IMR-90 (cell line): ENCODE measurements at regions not wholly inside any gene's neighbourhood (a gene's known extent, or its start where the extent isn't known, plus 50 kb on each side); places are given as distances from the start of the nearest gene placed in this dataset.

Experiments
- ATAC-seq: fragments of 200-7000 bp; cut with Tn5 transposase; 2 replicates; pipeline ENCODE4 v1.9.1; 2020; ENCODE audit warnings: low read depth, mild to moderate bottlenecking, moderate library complexity
- BruUV-seq: library from RNA; stranded (reverse); fragments of 400-500 nt; replicated peaks from 2 replicates; lab custom pipeline; 2021; lab: Mats Ljungman, UMichigan
- CTCF ChIA-PET: fragments of 300-600 bp; formaldehyde crosslinking; extraction: SDS; loops from one replicate; lab custom pipeline; 2021; ENCODE audit warnings: antibody characterized with exemption; lab: Yijun Ruan, JAX
- POLR2A ChIA-PET: fragments of 300-600 bp; sonication (Branson Sonifier 250); formaldehyde crosslinking; loops from one replicate; lab custom pipeline; 2022; ENCODE audit warnings: antibody characterized with exemption; ENCODE audit not compliant: unreplicated experiment; lab: Charles Lee
- DNase-seq: peaks from one replicate; pipeline ENCODE4 v3.0.0; 2013
- H2AFZ ChIP-seq: replicated peaks from 2 replicates; pipeline ENCODE3; 2013; ENCODE audit warnings: low read length, mild to moderate bottlenecking; ENCODE audit not compliant: poor library complexity
- H2AK5ac ChIP-seq: 2 replicates; pipeline ENCODE4 v1.6.1; 2013; ENCODE audit warnings: low read depth, low read length, inconsistent platforms
- H2AK9ac ChIP-seq: replicated peaks from 2 replicates; pipeline ENCODE3; 2013; ENCODE audit warnings: mild to moderate bottlenecking, low read depth, low read length, moderate library complexity; ENCODE audit not compliant: poor library complexity
- H2BK120ac ChIP-seq: 2 replicates; pipeline ENCODE4 v1.6.1; 2013; ENCODE audit warnings: low read depth, low read length, inconsistent platforms
- H2BK15ac ChIP-seq: 3 replicates; pipeline ENCODE4 v1.6.1; 2013; ENCODE audit warnings: low read depth, low read length, inconsistent platforms
- H2BK20ac ChIP-seq: 2 replicates; pipeline ENCODE4 v1.6.1; 2013; ENCODE audit warnings: low read depth, mild to moderate bottlenecking, inconsistent platforms, low read length, moderate library complexity
- H2BK5ac ChIP-seq: 2 replicates; pipeline ENCODE4 v1.6.1; 2013; ENCODE audit warnings: mild to moderate bottlenecking, low read depth, low read length, inconsistent platforms; ENCODE audit not compliant: poor library complexity, severe bottlenecking
- H3K14ac ChIP-seq: replicated peaks from 2 replicates; pipeline ENCODE4 v1.6.1; 2013; ENCODE audit warnings: low read depth, low read length, inconsistent platforms
- H3K18ac ChIP-seq: 2 replicates; pipeline ENCODE4 v1.6.1; 2013; ENCODE audit warnings: low read depth, low read length, control low read depth
- H3K23ac ChIP-seq: 2 replicates; pipeline ENCODE4 v1.6.1; 2013; ENCODE audit warnings: low read depth, low read length, inconsistent platforms
- H3K27ac ChIP-seq: 2 replicates; pipeline ENCODE4 v1.5.1; 2013; ENCODE audit warnings: mild to moderate bottlenecking, control low read depth, low read length; ENCODE audit not compliant: insufficient read depth
- H3K27me3 ChIP-seq: 2 replicates; pipeline ENCODE4 v1.6.1; 2013; ENCODE audit warnings: low read length; ENCODE audit not compliant: control insufficient read depth, insufficient read depth
- H3K36me3 ChIP-seq: 2 replicates; pipeline ENCODE4 v1.6.1; 2013; ENCODE audit warnings: low read length, mixed read lengths; ENCODE audit not compliant: control insufficient read depth, insufficient read depth
- H3K4ac ChIP-seq: 2 replicates; pipeline ENCODE4 v1.6.1; 2013; ENCODE audit warnings: low read depth, low read length, inconsistent platforms
- H3K4me1 ChIP-seq: 2 replicates; pipeline ENCODE4 v1.6.1; 2013; ENCODE audit warnings: low read length, mixed read lengths; ENCODE audit not compliant: control insufficient read depth, insufficient read depth
- H3K4me2 ChIP-seq: 2 replicates; pipeline ENCODE4 v1.6.1; 2013; ENCODE audit warnings: low read depth, mild to moderate bottlenecking, control low read depth, low read length, moderate library complexity
- H3K4me3 ChIP-seq: 2 replicates; pipeline ENCODE4 v1.5.1; 2013; ENCODE audit warnings: low read depth, mild to moderate bottlenecking, control low read depth, low read length, moderate library complexity; ENCODE audit not compliant: insufficient read depth
- H3K56ac ChIP-seq: 2 replicates; pipeline ENCODE4 v1.6.1; 2013; ENCODE audit warnings: low read length, inconsistent platforms; ENCODE audit not compliant: insufficient read depth; ENCODE audit errors: extremely low read depth
- H3K79me1 ChIP-seq, 2 experiments: 2 replicates each; pipeline ENCODE4 v1.6.1; 2013; ENCODE audit warnings: low read length in 2 of 2, inconsistent platforms in 1 of 2, low read depth in 1 of 2
- H3K9ac ChIP-seq: 2 replicates; pipeline ENCODE4 v1.6.1; 2013; ENCODE audit warnings: low read depth, low read length, control low read depth
- H3K9me1 ChIP-seq: 2 replicates; pipeline ENCODE4 v1.6.1; 2013; ENCODE audit warnings: low read length, inconsistent platforms; ENCODE audit not compliant: insufficient read depth
- H3K9me3 ChIP-seq: 2 replicates; pipeline ENCODE4 v1.6.1; 2013; ENCODE audit warnings: low read length; ENCODE audit not compliant: control insufficient read depth, insufficient read depth
- H4K20me1 ChIP-seq: 2 replicates; pipeline ENCODE4 v1.6.1; 2013; ENCODE audit warnings: low read length, inconsistent platforms; ENCODE audit not compliant: insufficient read depth
- H4K5ac ChIP-seq: 2 replicates; pipeline ENCODE4 v1.6.1; 2013; ENCODE audit warnings: mild to moderate bottlenecking, low read depth, low read length, control low read depth
- H4K8ac ChIP-seq, 2 experiments: 2 replicates each; pipeline ENCODE4 v1.6.1; 2013; ENCODE audit warnings: low read depth in 2 of 2, low read length in 2 of 2, control low read depth in 1 of 2, inconsistent platforms in 1 of 2
- H4K91ac ChIP-seq: 2 replicates; pipeline ENCODE4 v1.6.1; 2013; ENCODE audit warnings: low read depth, low read length, inconsistent platforms; ENCODE audit not compliant: insufficient read depth
- BHLHE40 ChIP-seq: fragments of 150-350 bp; IDR thresholded peaks from 2 replicates; pipeline ENCODE4 v1.6.1; 2016; ENCODE audit warnings: mild to moderate bottlenecking, low read depth, low read length
- CEBPB ChIP-seq: IDR thresholded peaks from 2 replicates; pipeline ENCODE4 v1.6.1; 2012; ENCODE audit warnings: low read depth, low read length, improper control_type of control experiment
- CHD1 ChIP-seq: IDR thresholded peaks from 2 replicates; pipeline ENCODE4 v1.6.1; 2012; ENCODE audit warnings: low read depth, low read length, improper control_type of control experiment
- FOS ChIP-seq: fragments of 150-350 bp; IDR thresholded peaks from 2 replicates; pipeline ENCODE4 v1.6.1; 2016; ENCODE audit warnings: low read depth, low read length
- MAFK ChIP-seq: IDR thresholded peaks from 2 replicates; pipeline ENCODE4 v1.6.1; 2012; ENCODE audit warnings: low read depth, low read length, improper control_type of control experiment
- MXI1 ChIP-seq: IDR thresholded peaks from 2 replicates; pipeline ENCODE4 v1.6.1; 2012; ENCODE audit warnings: low read depth, mild to moderate bottlenecking, low read length, moderate library complexity, borderline replicate concordance
- NFE2L2 ChIP-seq: fragments of 150-350 bp; IDR thresholded peaks from 2 replicates; pipeline ENCODE4 v1.6.1; 2016; ENCODE audit warnings: low read depth, mild to moderate bottlenecking, low read length
- POLR2A ChIP-seq: IDR thresholded peaks from 2 replicates; pipeline ENCODE4 v1.6.1; 2012; ENCODE audit warnings: mild to moderate bottlenecking, low read depth, low read length
- RFX5 ChIP-seq: IDR thresholded peaks from 2 replicates; pipeline ENCODE4 v1.8.0; 2012; ENCODE audit warnings: low read depth, mild to moderate bottlenecking, low read length, moderate library complexity
- USF2 ChIP-seq: fragments of 150-350 bp; IDR thresholded peaks from 2 replicates; pipeline ENCODE4 v1.6.1; 2017; ENCODE audit warnings: mild to moderate bottlenecking, antibody characterized with exemption, low read length, low read depth
- WGBS, 2 experiments: methylation state at CpG; one replicate each; pipeline versions ENCODE4 v1.1.5 to v1.1.7; 2013; ENCODE audit warnings: missing lambda C conversion rate in 2 of 2; ENCODE audit not compliant: insufficient read length in 1 of 2; ENCODE audit errors: extremely low coverage in 2 of 2; 5-methylcytosine and 5-hydroxymethylcytosine counted together
- dilution Hi-C: fragments of 300-500 bp; cut with HindIII; formaldehyde crosslinking; loops from one replicate; pipeline ENCODE4 v1.14.3; 2018; ENCODE audit warnings: low sequenced_read_pairs; ENCODE audit not compliant: unreplicated experiment
- in situ Hi-C: fragments of 300-500 bp; cut with MboI; formaldehyde crosslinking; loops from 3 replicates; pipeline ENCODE4 v1.14.3; 2019; ENCODE audit warnings: low sequenced_read_pairs, inconsistent platforms, mixed read lengths
- intact Hi-C: fragments of 100-400 bp; cut with micrococcal nuclease; formaldehyde crosslinking; loops from 2 replicates; pipeline ENCODE4 v1.10.0; 2022
- TF ChIP-seq, protein P1 (sequence below): conservative IDR thresholded peaks from 2 replicates; pipeline ENCODE4 v1.5.1; 2012; ENCODE audit warnings: mild to moderate bottlenecking, low read depth, low read length, improper control_type of control experiment
- TF ChIP-seq, protein P2 (sequence below): fragments of 150-350 bp; IDR thresholded peaks from 2 replicates; pipeline ENCODE4 v1.6.1; 2016; ENCODE audit warnings: low read depth, mild to moderate bottlenecking, low read length, moderate library complexity, borderline replicate concordance

GRCh38 chr10:120984221-120984620 is 133.1 kb downstream of the WDR11 start:
- no peak overlapping the region for H3K4me3 ChIP-seq
- H3K9me3 ChIP-seq: peaks cover 6% of the 10 kb centered on the region
- dilution Hi-C loops (no loop called here), in situ Hi-C loops (no loop called here), intact Hi-C loops (no loop called here)
- ChIA-PET POLR2A (no interaction called here), CTCF (no interaction called here)
- no peak overlapping the region for H2AFZ ChIP-seq
- no peak overlapping the region for H4K91ac ChIP-seq
- no peaks in the 10 kb centered on the region for H3K9me1 ChIP-seq
- peaks cover 2% of the 10 kb centered on the region; the same call in 1 of the 2 replicates for H3K27me3 ChIP-seq
- H3K23ac ChIP-seq: no peak overlapping the region
- no peak overlapping the region for H4K5ac ChIP-seq
- no peak overlapping the region for H2BK120ac ChIP-seq
- H3K4me2 ChIP-seq: no peak overlapping the region
- no peak overlapping the region for H3K4ac ChIP-seq
- DNase-seq (no peak), ATAC-seq (no peak)
- no peaks in the 10 kb centered on the region for H3K36me3 ChIP-seq
- H2AK5ac ChIP-seq: no peak overlapping the region
- no peaks in the 10 kb centered on the region for H3K4me1 ChIP-seq
- no peak overlapping the region for H3K56ac ChIP-seq
- no peak overlapping the region for H2AK9ac ChIP-seq
- no peak overlapping the region for H3K18ac ChIP-seq
- TF ChIP-seq, protein P1, sequence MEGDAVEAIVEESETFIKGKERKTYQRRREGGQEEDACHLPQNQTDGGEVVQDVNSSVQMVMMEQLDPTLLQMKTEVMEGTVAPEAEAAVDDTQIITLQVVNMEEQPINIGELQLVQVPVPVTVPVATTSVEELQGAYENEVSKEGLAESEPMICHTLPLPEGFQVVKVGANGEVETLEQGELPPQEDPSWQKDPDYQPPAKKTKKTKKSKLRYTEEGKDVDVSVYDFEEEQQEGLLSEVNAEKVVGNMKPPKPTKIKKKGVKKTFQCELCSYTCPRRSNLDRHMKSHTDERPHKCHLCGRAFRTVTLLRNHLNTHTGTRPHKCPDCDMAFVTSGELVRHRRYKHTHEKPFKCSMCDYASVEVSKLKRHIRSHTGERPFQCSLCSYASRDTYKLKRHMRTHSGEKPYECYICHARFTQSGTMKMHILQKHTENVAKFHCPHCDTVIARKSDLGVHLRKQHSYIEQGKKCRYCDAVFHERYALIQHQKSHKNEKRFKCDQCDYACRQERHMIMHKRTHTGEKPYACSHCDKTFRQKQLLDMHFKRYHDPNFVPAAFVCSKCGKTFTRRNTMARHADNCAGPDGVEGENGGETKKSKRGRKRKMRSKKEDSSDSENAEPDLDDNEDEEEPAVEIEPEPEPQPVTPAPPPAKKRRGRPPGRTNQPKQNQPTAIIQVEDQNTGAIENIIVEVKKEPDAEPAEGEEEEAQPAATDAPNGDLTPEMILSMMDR: no peak
- TF ChIP-seq RFX5: no peak
- no peak for TF ChIP-seq FOS
- TF ChIP-seq NFE2L2: no peak
- TF ChIP-seq POLR2A: no peak
- TF ChIP-seq, protein P2, sequence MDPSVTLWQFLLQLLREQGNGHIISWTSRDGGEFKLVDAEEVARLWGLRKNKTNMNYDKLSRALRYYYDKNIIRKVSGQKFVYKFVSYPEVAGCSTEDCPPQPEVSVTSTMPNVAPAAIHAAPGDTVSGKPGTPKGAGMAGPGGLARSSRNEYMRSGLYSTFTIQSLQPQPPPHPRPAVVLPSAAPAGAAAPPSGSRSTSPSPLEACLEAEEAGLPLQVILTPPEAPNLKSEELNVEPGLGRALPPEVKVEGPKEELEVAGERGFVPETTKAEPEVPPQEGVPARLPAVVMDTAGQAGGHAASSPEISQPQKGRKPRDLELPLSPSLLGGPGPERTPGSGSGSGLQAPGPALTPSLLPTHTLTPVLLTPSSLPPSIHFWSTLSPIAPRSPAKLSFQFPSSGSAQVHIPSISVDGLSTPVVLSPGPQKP: no peak
- TF ChIP-seq CEBPB: no peak
- TF ChIP-seq CHD1: no peak
- TF ChIP-seq USF2: no peak
- TF ChIP-seq MXI1: no peak
- no peak for TF ChIP-seq BHLHE40
- no peak for TF ChIP-seq MAFK
- WGBS, 2 experiments: 15% methylated on average over 2 of the region's 4 CpGs; no CpG with 5 or more reads in 1 of the 2 experiments
- H2BK15ac ChIP-seq: no peak overlapping the region
- no TSS peak for BruUV-seq
- H3K9ac ChIP-seq: no peak overlapping the region
- no peak overlapping the region for H4K8ac ChIP-seq
- H3K79me1 ChIP-seq: no peaks in the 10 kb centered on the region
- H2BK5ac ChIP-seq: no peak overlapping the region
- H3K14ac ChIP-seq: no peak overlapping the region
- no peak overlapping the region for H3K27ac ChIP-seq
- H2BK20ac ChIP-seq: no peak overlapping the region
- no peaks in the 10 kb centered on the region for H4K20me1 ChIP-seq
